HEK293T (cell line): ENCODE measurements at regions not wholly inside any gene's neighbourhood (a gene's known extent, or its start where the extent isn't known, plus 50 kb on each side); places are given as distances from the start of the nearest gene placed in this dataset.

Experiments used
- CTCF ChIA-PET: fragments of 350-600 bp; formaldehyde crosslinking; extraction: SDS; loops from one replicate; lab custom pipeline; 2021; ENCODE audit warnings: antibody characterized with exemption, inconsistent platforms; lab: Yijun Ruan, JAX
- POLR2A ChIA-PET: fragments of 350-600 bp; formaldehyde crosslinking; extraction: SDS; loops from one replicate; lab custom pipeline; 2020; ENCODE audit warnings: antibody characterized with exemption, inconsistent platforms; lab: Yijun Ruan, JAX
- DNase-seq: peaks from one replicate; pipeline ENCODE4 v3.0.0; 2012; ENCODE audit warnings: mixed read lengths; ENCODE audit errors: extremely low spot score
- ARNT ChIP-seq: fragments of 450-650 bp; IDR thresholded peaks from 2 replicates; pipeline ENCODE4 v1.6.1; 2017; ENCODE audit warnings: mild to moderate bottlenecking
- BHLHE40 ChIP-seq: fragments of 450-650 bp; IDR thresholded peaks from 2 replicates; pipeline ENCODE4 v1.6.1; 2016; ENCODE audit warnings: mild to moderate bottlenecking, moderate library complexity, borderline replicate concordance
- CTBP1 ChIP-seq: fragments of 450-650 bp; IDR thresholded peaks from 2 replicates; pipeline ENCODE4 v1.6.1; 2016; ENCODE audit warnings: borderline replicate concordance
- ELF4 ChIP-seq: fragments of 450-650 bp; IDR thresholded peaks from 2 replicates; pipeline ENCODE4 v1.6.1; 2017; ENCODE audit warnings: antibody characterized with exemption
- FOXA1 ChIP-seq: fragments of 450-650 bp; IDR thresholded peaks from 2 replicates; pipeline ENCODE4 v1.6.1; 2016; ENCODE audit warnings: mild to moderate bottlenecking
- FOXK2 ChIP-seq: fragments of 450-650 bp; IDR thresholded peaks from 2 replicates; pipeline ENCODE4 v1.6.1; 2016; ENCODE audit warnings: mild to moderate bottlenecking
- FOXM1 ChIP-seq: fragments of 450-650 bp; IDR thresholded peaks from 2 replicates; pipeline ENCODE4 v1.6.1; 2017; ENCODE audit warnings: mild to moderate bottlenecking, borderline replicate concordance
- HDGF ChIP-seq: fragments of 450-650 bp; IDR thresholded peaks from 2 replicates; pipeline ENCODE4 v1.6.1; 2017; ENCODE audit warnings: antibody characterized with exemption, borderline replicate concordance
- L3MBTL2 ChIP-seq: fragments of 450-650 bp; conservative IDR thresholded peaks from 2 replicates; pipeline ENCODE4 v1.6.1; 2016; ENCODE audit warnings: mild to moderate bottlenecking
- LEF1 ChIP-seq: fragments of 450-650 bp; IDR thresholded peaks from 2 replicates; pipeline ENCODE4 v1.6.1; 2017; ENCODE audit warnings: mild to moderate bottlenecking, borderline replicate concordance
- NFRKB ChIP-seq: fragments of 450-650 bp; IDR thresholded peaks from 2 replicates; pipeline ENCODE4 v1.6.1; 2016; ENCODE audit warnings: mild to moderate bottlenecking, moderate library complexity
- PKNOX1 ChIP-seq: fragments of 450-650 bp; IDR thresholded peaks from 2 replicates; pipeline ENCODE4 v1.6.1; 2016
- SP1 ChIP-seq: fragments of 450-650 bp; IDR thresholded peaks from 2 replicates; pipeline ENCODE4 v1.6.1; 2017
- SUZ12 ChIP-seq: fragments of 450-650 bp; IDR thresholded peaks from 2 replicates; pipeline ENCODE4 v1.6.1; 2016; ENCODE audit warnings: mild to moderate bottlenecking
- TARDBP ChIP-seq: fragments of 450-650 bp; IDR thresholded peaks from 2 replicates; pipeline ENCODE4 v1.6.1; 2016
- ZNF384 ChIP-seq: fragments of 450-650 bp; IDR thresholded peaks from 2 replicates; pipeline ENCODE4 v1.6.1; 2016

GRCh38 chr14:94921882-94922585 lies 152.1 kb upstream of the GSC start:
- ChIA-PET CTCF (no interaction called here), POLR2A (no interaction called here)
- no peak for TF ChIP-seq LEF1
- no peak for TF ChIP-seq ARNT
- no peak for TF ChIP-seq FOXA1
- no peak for TF ChIP-seq BHLHE40
- DNase-seq = no peak

GRCh38 chr14:94921456-94921855 lies 151.5 kb upstream of the GSC start:
- TF ChIP-seq BHLHE40 (no peak), L3MBTL2 (no peak), LEF1 (no peak)
- POLR2A ChIA-PET = no interaction called here
- DNase-seq = no peak
- CTCF ChIA-PET = interaction anchor here (0.6 kb wide), 1 partner anchor 1150 kb away, joined by 3 read pairs; no protein-coding TSS in a partner anchor

- DNase-seq = no peak
- POLR2A ChIA-PET = no interaction called here
- TF ChIP-seq TARDBP (no peak), LEF1 (no peak), CTBP1 (no peak), ZNF384 (no peak), SUZ12 (no peak), NFRKB (no peak), ELF4 (no peak), BHLHE40 (no peak), PKNOX1 (no peak), HDGF (no peak)
- CTCF ChIA-PET = no interaction called here
Measured at GRCh38 chr14:94919896-94920295, 150.0 kb upstream of the GSC start.

- ChIA-PET CTCF (no interaction called here), POLR2A (no interaction called here)
Measured at GRCh38 chr14:94918896-94919295, 149.0 kb upstream of the GSC start.

GRCh38 chr14:94917041-94917600 lies 147.2 kb upstream of the GSC start:
- no peak for TF ChIP-seq FOXK2
- no peak for TF ChIP-seq PKNOX1
- TF ChIP-seq L3MBTL2 = no peak
- TF ChIP-seq CTBP1 = no peak
- TF ChIP-seq SP1 = no peak
- no peak for TF ChIP-seq SUZ12
- TF ChIP-seq ZNF384 = no peak
- TF ChIP-seq FOXM1 = no peak
- TF ChIP-seq ELF4 = no peak
- TF ChIP-seq HDGF = no peak
- TF ChIP-seq BHLHE40 = no peak
- TF ChIP-seq LEF1 = no peak
- no peak for TF ChIP-seq NFRKB
- TF ChIP-seq TARDBP = no peak
- TF ChIP-seq FOXA1 = no peak
- TF ChIP-seq ARNT = no peak
- POLR2A ChIA-PET = interaction anchor here (0.7 kb wide), 1 partner anchor 27 kb away, joined by 3 read pairs; no protein-coding TSS in a partner anchor
- no peak for DNase-seq
- CTCF ChIA-PET = no interaction called here

More at GRCh38 chr14:94918896-94919295, 149.0 kb upstream of the GSC start:
- no peak for TF ChIP-seq CTBP1
- TF ChIP-seq ARNT = no peak
- no peak for DNase-seq

- TF ChIP-seq ELF4 (no peak), SP1 (no peak), FOXK2 (no peak), PKNOX1 (no peak), SUZ12 (no peak), BHLHE40 (no peak), ARNT (no peak), TARDBP (no peak), L3MBTL2 (no peak), FOXA1 (no peak), HDGF (no peak), NFRKB (no peak), LEF1 (no peak)
- ChIA-PET POLR2A (no interaction called here), CTCF (no interaction called here)
Measured at GRCh38 chr14:94914191-94914590, 144.3 kb upstream of the GSC start.

More at GRCh38 chr14:94914191-94914590, 144.3 kb upstream of the GSC start:
- no peak for DNase-seq
